ENCODE measurements at regions not wholly inside any gene's neighbourhood (a gene's known extent, or its start where the extent isn't known, plus 50 kb on each side); places are given as distances from the start of the nearest gene placed in this dataset.

DNA sequence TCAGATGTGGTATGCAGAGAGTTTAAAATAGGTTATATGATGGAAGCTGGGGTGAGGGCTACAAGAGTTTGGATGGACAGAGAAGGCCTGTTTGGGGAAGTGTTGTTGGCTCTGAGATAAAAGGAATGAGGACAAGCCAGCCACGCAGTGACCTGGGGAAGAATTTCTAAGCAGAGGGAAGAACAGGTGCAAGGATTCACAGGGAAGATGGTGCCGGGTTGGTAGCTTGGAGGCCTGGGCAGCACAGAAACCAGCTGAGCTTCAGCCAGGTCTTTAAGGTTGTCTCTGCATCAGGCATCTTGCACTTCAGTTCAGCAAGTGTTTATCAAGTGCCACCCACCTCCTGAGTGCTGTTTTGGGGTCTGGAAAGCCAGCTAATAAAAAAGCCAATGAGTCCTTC, 1163.7 kb downstream of the AACS start:
- TF ChIP-seq, protein P1, sequence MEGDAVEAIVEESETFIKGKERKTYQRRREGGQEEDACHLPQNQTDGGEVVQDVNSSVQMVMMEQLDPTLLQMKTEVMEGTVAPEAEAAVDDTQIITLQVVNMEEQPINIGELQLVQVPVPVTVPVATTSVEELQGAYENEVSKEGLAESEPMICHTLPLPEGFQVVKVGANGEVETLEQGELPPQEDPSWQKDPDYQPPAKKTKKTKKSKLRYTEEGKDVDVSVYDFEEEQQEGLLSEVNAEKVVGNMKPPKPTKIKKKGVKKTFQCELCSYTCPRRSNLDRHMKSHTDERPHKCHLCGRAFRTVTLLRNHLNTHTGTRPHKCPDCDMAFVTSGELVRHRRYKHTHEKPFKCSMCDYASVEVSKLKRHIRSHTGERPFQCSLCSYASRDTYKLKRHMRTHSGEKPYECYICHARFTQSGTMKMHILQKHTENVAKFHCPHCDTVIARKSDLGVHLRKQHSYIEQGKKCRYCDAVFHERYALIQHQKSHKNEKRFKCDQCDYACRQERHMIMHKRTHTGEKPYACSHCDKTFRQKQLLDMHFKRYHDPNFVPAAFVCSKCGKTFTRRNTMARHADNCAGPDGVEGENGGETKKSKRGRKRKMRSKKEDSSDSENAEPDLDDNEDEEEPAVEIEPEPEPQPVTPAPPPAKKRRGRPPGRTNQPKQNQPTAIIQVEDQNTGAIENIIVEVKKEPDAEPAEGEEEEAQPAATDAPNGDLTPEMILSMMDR (IDR thresholded peaks at IDR 0.05; ENCODE audit: low read length, missing control alignments), result no peak
- no peak overlapping the region for H3K4me3 ChIP-seq (replicated peaks; ENCODE audit: low read depth, low read length)
- DNase-seq (ENCODE audit: low read depth), result no peak

DNA sequence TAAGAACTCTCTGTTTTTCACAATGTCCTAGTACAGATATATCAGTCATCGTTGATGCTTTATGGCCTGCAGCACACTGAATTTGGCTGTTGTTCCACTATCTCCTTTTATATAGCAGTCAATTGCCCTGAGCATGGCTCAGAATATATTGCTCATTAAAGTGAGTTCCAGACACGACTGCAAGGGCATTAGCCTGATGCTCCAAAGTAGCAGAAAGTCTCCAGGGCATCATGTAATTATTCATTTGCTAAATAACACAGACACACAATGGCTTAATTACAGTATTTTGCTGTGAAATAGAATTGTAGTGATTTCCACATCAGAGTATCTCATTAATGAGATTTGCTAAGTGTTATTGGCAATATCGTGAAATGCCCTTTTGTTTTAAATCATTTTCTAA, 1167.5 kb downstream of the AACS start:
- TF ChIP-seq, protein P1 (IDR thresholded peaks at IDR 0.05; ENCODE audit: low read length, missing control alignments), result no peak
- DNase-seq (ENCODE audit: low read depth), result no peak
- H3K4me3 ChIP-seq (replicated peaks; ENCODE audit: low read depth, low read length), result no peak overlapping the region

DNA sequence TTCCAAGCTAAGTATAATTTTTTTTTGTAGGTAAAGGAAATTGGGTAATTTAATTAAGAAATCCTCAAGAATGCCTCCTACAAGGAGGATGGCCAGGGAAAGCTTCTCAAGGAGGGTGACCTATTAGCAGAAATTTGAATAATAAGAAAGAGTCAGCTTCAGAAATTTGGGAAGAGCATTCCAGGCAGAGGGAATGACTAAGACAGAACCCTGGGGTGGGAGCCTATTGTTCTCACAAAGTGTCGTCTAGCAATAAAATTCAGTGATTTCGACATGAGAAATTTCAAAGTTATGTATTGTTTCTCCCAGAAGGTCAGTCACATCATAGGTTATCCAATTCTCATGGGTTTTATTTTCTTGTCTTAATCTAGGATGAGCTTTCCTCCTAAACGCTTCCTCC, 1168.4 kb downstream of the AACS start:
- TF ChIP-seq, protein P1 (IDR thresholded peaks at IDR 0.05; ENCODE audit: low read length, missing control alignments), result no peak
- peak; percentile 70 for DNase-seq (ENCODE audit: low read depth)
- H3K4me3 ChIP-seq (replicated peaks; ENCODE audit: low read depth, low read length), result no peak overlapping the region

DNA sequence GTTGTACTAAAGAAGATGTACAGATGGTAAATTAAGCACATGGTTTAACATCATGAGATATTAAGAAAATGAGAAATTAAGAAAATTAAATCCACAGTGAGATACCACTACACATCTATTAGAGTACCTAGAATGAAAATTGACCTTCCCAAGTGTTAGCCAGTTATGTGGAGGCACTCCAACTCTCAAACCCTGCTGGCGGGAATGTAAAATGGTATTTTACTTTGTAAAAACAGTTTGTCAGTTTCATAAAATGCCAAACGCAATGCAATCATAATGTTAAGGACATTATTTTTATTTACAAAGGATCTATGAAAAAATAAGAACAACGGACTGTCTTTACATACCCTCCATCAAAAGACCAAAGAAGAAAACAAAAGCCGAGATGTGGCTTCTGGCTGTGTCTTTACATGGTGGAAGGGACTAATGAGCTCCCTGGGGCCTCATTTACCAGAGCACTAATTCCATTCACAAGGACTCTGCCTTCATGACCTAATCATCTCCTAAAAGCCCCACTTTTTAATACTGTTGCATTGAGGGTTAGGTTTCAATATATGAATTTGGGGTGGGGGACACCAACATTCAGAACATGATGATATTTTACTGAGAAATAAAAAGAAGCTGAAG, 1178.7 kb downstream of the AACS start:
- TF ChIP-seq, protein P1 (IDR thresholded peaks at IDR 0.05; ENCODE audit: low read length, missing control alignments), result no peak
- no peak for DNase-seq (ENCODE audit: low read depth)
- no peak overlapping the region for H3K4me3 ChIP-seq (replicated peaks; ENCODE audit: low read depth, low read length)

DNA sequence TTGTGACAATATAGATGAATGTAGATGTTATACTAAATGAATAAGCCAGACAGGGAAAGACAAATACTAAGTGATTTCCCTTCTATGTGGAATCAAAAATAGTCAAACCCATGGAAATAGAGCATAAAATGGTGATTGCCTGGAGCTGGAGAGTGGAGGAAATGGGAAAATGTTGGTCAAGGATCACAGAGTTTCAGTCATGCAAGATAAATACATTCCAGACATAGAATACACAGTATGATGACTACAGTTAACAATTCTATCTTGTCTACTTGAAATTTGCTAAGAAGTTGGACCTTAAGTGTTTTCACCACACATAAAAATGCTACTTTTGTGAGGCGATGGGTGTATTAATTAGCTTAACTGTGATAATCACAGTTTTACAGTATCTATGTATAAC, 1182.7 kb downstream of the AACS start:
- TF ChIP-seq, protein P1 (IDR thresholded peaks at IDR 0.05; ENCODE audit: low read length, missing control alignments), result no peak
- H3K4me3 ChIP-seq (replicated peaks; ENCODE audit: low read depth, low read length), result no peak overlapping the region
- DNase-seq (ENCODE audit: low read depth), result no peak

DNA sequence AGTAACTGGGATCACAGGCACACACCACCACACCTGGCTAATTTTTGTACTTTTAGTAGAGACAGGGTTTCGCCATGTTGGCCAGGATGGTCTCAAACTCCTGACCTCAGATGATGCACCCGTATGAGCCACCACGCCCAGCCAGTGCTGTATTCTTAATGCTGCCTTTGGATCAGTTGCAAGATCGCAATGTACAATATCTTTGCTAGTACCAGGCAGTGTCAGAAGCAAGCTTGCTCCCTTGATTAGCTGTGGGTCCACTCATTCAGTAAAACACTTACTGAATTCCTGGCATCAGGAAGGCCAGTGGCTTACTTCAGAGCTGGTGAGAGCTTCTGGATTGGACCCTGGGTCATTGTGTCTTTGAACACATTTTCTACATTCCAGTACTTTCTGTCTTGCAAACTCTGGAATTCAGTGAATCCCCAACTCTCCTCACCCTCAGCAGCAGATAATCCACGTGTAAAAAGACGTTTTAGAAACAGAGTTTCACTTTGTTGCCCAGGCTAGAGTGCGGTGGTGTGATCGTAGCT, 1183.7 kb downstream of the AACS start:
- peak; percentile 23 for DNase-seq (ENCODE audit: low read depth)
- H3K4me3 ChIP-seq (replicated peaks; ENCODE audit: low read depth, low read length), result no peak overlapping the region
- TF ChIP-seq, protein P1 (IDR thresholded peaks at IDR 0.05; ENCODE audit: low read length, missing control alignments), result no peak

DNA sequence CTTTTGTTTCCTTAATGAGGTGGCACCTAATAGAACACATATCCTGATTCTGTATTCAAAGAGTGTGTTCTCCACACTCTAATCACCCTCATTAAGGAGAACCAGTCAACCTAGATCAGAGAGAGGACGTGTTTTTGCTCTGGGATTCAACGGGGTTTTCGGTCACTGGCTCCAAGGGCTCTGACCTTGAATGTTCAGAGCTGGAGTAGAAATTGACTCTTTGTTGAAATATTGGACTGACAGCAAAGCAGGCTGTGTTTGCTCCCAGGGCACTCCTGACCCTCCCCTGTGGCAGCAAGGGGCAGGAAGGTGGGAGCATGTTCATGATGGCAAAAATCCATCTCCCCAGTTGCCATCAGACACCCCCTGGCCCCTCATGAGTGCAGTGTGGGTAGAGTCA, 1193.0 kb downstream of the AACS start:
- H3K4me3 ChIP-seq (replicated peaks; ENCODE audit: low read depth, low read length), result no peak overlapping the region
- DNase-seq (ENCODE audit: low read depth), result no peak
- TF ChIP-seq, protein P1 (IDR thresholded peaks at IDR 0.05; ENCODE audit: low read length, missing control alignments), result no peak

Measured in fibroblast of pulmonary artery (primary cell).